Esophagus mucosa (tissue), 1 donor: ENCODE measurements at regions not wholly inside any gene's neighbourhood (a gene's known extent, or its start where the extent isn't known, plus 50 kb on each side); places are given as distances from the start of the nearest gene placed in this dataset.
"Not testable (repeated sequence)": the region's sequence is repeated elsewhere in the genome, so short reads cannot be mapped to it uniquely, and the experiment has no call there.

ENCODE experiments used
- ATAC-seq: fragments of 200-7000 bp; cut with Tn5 transposase; one replicate; pipeline ENCODE4 v1.9.1; 2020
- donor health status: DM: yes; HTN: yes; CAD: no.

DNA sequence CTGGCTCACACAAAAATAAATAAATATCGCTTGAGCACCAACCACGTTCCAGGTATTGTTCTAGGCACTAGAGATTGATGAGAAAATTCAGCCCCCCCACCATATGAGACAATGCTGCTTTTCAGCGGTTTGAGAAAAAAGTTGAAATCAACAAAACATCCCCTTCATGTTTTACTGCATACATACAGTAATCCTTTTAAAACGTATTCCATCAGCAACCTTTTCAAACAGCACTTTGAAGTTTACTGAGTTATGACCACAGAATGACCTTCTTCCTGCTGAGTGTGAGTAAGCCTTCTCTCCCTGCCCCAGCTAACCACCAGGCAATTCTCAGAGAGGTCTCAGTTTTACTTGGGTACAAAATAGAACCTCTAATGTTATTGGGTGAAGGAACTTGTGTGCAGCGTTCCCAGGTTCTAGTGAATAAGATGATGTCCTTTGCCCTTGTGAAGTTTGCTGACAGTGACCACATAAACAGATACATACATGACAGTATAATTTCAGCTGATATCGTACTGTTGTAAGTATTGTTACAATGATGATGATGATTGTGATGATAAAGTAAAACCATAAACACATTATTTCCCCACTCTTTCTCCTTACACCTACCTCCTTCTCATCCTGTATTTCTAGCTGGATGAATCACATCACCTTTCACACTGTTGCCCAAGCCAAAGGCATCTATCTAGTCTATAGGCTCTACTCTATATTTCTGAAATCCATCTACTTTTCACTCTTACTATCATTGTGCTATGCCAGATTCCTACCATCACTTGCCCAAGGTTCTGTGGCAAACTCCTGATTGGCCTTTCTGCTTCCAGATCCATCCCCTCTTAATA, 124.4 kb upstream of the KRR1 start:
- peak; percentile 59 for ATAC-seq

DNA sequence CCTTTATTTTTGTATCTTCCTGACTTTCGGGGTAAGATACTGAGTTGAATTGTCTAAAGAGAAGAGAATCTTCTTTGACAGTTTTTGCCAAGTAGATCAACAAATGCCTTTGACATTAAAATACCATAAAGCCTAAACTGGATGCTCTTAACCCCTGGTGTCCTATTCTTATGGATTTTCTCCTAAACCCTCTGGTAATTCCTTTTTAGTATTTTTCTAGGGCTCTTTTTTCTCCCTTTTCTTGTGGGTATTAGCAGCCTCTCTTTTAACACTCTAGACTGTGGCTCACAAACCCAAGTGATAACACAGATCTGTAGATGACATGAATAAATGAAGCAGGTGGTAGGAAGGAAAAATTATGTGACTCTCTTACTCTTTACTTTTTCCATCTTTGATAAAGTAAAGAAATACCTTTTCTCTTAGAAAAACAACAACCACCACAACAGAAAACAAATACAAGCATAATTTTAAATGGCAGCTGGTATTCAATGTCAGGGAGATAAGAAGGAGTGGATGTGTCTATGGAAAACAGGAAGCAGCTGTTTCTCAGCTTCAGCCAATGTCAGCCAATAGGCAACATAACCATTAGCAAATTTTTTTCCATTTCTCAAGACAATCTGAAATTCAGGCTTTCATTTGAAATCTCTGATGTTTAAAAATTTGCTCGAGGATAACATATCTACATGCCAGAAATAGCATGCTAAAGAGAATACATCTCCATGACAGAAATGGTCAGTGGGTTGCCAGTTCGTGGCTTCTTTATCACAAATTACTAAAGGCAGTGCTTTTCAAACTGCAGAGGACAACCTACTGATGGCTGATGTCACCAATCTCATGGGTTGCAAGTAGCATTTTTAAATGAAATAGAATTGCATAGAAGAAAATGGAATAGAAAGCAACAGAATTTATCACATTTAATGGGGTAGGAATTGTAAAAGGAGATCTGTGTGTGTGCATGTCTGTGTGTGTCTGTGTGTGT, 123.1 kb upstream of the KRR1 start:
- no peak for ATAC-seq

DNA sequence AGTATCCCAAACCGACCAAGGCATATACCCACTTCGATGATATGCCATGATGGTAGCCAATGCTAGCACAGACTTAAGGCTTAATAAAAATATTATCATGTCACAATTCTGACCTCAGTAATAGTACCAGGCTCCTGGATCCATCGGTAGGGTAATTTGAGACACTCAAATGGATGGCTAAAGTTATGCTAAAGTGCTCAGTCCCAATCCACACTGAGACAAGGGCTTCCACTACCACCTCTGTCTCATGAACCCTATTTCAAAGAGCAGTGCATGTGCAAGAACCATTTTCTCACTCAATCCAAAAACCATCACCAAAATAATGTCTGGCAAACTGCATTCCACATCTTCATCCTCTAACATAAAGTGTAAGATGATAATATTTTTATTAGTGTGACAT, 122.4 kb upstream of the KRR1 start:
- no peak for ATAC-seq

DNA sequence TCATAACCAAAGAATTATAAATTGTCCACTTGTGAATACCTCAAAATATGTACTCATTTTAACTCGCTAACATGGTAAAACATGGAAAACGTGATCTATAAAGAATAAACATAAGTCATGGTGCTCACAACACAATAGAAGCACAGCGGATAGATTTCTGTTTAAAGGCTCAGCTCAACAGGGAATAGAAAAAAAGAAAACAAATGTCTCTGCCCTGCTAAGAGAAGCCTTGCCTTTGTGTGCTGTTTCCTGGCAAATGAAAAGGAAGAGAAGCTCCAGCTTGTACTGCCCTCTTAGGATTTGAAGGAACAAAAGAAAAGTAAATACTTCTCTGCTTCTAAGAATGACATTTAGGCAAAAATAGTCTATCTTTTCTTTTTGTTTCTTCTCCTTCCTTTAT, 121.0 kb upstream of the KRR1 start:
- peak; percentile 48 for ATAC-seq

DNA sequence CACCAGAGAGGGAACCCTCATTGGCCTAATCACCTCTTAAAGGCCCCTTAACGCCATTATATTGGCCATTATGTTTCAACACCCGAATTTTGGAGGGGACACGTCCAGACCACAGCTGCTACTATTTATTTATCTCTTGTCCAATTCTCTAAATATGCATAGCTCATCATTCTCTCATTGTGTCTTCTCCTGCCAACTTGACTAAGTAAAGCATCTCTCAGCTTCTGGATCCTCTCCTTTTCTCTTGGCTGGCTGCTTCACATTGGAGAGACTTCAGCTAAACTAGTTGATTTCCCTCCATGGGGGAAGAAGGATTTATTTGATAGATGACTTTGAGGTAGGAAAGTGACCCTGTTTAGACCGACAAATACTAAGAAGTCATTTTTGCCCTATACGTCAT, 120.4 kb upstream of the KRR1 start:
- no peak for ATAC-seq

DNA sequence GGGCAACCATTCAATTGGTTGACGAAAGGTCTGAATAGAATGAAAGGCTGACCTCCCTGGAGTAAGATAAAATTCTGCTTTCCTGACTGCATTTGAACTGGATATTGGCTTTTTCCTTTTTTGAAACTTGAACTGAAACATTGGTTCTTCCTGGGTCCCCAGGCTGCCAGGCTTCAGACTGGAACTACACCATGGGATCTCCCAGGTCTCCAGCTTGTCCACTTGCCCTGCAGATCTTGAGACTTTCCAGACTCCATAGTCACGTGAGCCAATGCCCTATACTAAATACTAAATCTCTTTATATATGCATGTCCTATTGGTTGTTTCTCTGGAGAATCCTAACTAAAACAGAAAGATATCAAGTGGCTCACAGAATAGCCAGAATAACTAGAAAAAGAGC, 118.7 kb upstream of the KRR1 start:
- ATAC-seq = no peak

DNA sequence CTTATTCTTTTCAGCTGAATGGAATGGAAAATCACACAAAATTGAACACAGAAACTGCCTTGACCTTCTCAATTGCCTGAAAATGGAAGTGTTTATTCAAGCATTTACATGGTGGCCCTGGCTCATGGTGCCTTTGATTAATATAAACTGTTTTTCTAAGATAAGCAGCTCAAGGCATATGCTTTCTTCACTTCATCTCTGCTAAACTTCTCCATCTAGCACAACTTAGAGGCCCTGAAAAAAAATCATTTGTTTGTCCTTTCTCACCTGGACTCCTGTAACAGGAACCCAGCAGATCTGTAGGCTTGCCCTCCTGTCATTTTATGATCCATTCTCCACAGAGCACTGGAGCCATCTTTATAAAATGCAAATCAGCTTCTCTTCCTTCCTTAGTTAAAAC, 117.5 kb upstream of the KRR1 start:
- ATAC-seq = no peak

DNA sequence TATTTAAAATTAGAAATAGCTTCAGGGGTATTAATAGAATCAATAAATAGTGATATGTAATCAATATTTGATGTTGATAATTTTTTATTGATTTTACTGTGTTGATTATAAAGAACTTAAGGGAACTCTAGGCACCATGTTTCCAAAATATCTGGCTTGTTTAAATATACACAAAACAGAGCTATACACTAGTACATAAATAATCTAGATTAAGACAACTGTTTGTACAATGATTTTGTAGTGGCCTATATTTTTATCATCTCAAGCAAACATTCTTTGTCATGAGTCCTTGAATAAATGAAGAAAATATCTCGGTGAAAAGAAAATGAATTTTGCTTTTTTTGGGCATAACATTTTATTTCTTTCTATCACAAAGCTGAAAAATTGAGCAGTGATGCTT, 117.1 kb upstream of the KRR1 start:
- no peak for ATAC-seq

DNA sequence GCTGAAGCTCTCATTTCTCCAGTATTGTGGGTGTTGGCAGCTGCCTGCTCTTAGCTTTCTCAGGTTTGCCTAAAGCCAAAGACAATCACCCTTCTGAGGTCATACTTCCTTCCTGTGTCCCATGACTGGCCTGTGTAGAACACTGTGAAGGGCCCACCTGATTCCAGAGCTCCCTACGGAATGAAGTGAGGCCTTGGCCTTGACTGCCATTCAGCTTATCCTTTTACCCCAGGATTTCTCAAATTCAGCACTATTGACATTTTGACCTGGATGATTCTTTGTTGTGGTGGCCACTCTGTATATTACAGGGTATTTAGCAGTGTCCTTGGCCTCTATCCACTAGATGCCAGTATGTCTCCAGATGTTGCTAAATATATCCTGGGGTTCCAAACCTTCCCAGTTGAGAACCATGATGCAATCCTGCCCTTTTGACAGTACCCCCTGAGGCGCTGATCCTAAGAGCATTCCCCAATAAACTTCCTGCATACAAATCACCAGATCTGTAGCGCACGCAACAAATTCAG, 112.3 kb upstream of the KRR1 start:
- peak; percentile 90 for ATAC-seq

DNA sequence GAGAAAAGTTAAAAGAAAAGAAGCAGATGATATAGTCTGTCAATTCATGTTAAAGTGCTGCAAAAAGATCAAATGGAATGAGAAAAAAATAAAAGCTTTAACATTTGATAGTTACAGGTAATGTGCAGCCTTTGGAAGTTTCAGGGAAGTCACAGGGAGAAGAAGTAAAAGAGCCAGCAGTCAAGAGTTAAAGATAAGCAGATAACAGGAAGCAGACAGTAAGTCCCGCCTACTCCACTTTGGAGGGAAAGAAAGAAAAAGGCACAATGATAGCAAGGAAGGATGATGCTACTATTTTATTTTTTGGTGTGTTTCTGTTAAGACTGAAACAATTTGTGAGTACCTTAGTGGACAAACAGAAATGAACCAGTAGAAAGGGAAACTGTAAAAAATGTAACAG, 111.1 kb upstream of the KRR1 start:
- no peak for ATAC-seq

DNA sequence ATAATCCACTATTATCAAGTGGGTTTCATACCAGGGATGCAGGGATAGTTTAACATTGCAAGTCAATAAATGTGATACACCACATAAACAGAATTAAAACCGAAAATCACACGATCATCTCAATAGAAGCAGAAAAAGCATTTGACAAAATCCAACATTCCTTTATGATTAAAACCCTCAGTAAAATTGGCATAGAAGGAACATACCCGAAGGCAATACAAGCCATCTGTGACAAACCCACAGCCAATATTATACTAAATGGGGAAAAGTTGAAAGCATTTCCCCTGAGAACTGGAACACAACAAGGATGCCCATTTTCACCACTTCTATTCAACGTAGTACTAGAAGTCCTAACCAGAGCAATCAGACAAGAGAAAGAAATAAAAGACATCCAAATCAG, 103.0 kb upstream of the KRR1 start:
- not testable (repeated sequence) for ATAC-seq

DNA sequence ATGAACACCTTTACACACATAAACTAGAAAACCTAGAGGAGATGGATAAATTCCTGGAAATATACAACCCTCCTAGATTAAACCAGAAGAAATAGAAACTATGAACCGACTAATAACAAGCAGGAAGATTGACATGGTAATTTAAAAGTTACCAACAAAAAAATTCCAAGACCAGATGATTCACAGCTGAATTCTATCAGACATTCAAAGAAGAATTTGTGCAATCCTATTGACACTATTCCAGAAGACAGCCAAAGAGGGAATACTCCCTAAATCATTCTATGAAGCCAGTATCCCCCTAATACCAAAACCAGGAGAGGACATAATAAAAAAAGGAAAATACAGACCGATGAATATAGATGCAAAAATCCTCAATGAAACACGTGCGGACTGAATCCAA, 102.6 kb upstream of the KRR1 start:
- ATAC-seq = no peak

DNA sequence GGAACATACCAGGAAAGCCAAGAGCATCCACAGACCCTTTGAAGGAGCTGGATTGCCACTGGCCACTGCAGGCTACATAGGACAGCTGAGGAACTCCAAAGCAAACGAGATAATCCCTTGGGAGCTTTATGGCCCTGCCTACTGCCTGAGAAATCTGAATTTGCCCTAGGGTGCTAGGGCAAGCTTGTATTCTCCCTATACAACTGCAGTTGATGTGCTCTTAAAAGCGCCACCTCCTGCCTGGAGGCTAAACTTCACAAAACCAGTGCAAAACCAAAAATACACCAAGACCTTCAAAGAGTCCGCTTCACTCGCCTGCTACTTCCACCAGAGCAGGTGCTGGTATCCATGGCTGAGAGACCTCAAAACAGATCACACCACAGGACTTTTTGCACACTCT, 99.6 kb upstream of the KRR1 start:
- no peak for ATAC-seq

DNA sequence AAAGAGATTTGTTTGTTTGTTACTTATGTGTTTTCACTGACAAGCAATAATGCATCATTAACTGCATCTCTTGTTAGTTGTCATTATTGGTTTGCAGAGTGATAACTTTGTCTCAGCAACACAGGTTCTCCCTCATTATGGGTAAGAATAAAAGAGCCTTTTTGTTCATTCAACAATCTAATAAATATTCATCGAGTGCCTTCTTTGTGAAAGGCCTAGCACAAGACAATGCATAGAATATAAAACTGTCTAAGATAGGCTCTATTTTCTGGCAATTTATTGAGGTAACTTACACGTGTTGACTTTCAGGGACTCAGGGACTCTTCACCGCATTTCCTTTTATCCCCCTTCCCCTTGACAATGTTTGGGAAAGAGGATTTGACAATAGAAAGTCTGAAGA, 95.5 kb upstream of the KRR1 start:
- ATAC-seq = no peak

DNA sequence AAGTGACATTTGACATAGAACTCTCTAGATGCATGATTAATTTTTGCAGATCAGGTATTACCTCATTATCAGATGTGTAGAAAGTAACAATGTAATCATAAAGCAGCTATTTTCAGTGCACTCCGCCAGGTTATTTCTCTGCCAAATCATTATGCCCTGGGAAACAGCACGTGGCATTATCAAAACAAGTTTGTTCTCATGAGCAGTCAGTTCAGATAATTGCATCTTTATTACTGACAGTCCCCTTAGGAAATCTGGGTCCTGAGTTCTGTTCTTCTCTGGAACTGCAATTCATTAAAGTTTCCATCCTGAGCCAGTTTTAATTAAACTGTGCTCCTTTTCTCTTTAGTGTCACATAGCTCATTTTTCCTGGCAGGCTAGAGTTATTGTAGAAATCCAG, 94.7 kb upstream of the KRR1 start:
- ATAC-seq = no peak

DNA sequence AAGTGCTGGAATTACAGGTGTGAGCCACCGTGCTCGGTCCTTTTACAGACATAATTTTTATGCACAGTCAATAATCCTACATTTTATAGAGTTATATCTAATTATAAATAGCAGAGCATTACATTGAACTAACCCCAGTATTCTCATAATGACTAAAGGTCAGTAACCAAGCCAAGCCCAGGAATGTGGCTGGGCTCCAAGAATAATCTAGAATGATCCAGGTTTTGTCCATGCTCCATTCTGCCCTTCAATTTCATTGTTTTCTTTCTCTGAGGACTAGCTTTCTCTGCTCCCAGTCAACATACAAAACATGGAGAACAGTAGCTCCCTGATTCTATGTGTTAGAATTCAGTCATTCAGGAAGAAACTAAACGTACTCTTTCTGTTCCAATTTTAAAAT, 92.1 kb upstream of the KRR1 start:
- ATAC-seq = no peak

DNA sequence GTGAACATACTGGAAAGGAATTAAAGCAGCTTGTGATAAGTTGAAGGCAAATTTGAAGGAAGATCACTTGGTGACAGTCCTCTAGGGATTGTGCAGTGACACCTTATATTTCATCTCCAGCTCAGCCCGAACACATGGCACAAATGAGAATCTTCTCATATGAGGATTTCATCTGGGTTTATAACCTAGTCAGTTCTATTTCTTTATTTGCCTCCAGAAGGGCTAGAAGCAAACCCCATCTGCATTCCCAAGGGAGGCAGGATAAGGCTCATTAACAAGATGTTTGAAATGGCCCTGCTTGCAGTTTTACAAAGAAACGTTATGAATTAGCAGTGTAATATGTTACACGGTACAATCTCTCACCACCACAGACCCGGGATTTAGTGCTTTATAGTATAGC, 90.7 kb upstream of the KRR1 start:
- no peak for ATAC-seq

DNA sequence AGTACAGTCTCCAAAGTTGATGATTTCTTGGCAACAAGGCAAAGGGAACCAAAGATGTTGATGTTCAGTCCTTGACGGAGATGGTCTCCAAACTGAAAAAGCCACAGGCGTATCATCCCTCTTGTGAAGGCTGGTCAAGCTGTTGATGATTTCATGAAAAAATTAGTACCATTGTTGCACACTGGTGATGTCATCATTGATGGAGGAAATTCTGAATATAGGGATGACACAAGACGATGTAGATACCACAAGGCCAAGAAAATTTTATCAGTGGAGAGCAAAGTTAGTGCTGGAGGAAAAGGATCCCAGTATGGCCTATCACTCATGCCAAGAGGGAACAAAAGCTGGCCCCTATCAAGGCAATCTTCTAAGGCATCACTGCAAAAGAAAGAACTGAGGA, 88.7 kb upstream of the KRR1 start:
- ATAC-seq = no peak

DNA sequence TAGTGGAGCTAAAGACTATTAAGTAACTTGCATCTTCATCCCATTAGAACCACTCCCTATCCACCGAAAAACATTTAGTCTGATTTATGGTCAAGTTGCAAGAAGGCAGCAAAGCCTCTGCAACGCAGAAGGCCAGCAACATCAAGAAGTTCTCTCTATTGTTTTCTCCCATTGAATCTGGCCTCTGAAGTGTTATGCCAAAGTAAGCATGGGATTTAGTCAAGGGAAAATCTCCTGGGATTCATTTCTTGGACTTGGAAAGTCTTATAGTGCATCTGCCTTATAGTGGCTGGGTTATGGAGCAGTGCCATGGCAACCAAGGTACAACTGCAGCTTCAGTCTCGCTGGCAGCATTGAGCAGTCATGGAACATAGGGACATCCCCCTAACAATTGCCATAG, 87.7 kb upstream of the KRR1 start:
- ATAC-seq = no peak

DNA sequence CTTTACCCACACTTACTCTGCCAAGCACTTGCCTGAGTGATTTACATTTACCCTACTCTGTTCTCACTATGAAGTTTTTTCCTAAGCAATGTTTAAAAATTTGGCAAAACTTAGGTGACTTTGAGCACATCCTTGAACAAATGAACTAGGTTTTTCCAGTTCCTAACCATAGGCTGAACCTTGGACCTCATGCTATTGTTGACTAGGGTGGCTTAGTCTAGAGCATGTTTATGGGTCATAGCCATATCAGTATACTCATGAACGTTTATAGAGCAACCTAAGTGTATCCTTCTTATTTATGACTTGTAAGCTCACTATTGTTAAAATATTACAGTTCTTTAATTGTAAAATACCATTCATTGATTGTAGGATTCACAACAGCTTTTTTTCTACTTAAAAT, 85.0 kb upstream of the KRR1 start:
- no peak for ATAC-seq

DNA sequence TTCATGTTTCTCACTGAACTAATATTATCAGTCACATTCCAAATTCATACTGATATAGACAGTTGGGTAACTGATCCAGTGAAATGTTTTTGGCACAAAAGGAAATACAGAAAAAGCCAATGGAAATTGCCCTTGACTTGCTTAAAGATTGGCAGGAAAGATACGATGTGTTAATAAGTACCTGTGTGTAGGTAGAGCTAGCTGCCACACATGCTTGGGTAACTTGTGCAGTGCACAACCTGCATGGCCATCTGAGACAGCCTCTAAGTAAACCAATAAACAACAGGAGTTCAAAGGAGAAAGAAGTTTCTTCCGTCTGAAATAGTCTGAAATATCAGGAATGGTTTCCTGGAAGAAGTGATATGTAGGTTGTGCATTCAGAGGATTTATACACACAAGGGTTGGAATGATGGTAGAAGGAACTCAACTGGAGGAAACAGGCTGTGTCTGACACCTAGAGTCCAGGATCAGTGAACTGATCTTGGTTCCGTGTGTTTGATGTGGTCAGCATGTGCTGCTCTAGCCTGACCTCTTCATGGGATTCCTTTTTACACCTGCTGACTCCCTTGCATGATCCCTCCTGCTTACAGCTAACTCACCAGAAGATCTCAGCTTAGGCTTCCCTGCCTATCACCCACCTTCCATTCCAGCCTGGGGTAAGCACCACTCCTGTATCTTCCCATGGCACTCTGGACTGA, 81.4 kb upstream of the KRR1 start:
- ATAC-seq = no peak

DNA sequence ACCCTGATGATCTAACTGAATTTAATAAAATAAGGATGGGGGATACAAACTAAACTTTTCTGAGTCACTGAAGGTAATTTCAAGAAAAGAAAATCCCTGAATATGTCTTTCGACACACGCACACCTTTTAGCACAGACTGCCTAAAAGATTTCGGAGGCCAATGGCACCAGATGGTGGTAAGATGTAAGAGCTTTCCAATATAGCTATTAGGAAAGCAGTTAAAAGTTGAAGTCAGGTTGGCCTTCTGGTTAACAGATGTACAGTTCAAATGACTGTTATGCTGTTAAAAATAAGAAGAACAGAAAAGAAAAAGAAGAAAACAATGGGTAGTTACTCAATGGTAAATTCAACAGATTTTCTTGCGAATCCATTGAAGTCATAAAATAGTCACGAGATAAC, 80.7 kb upstream of the KRR1 start:
- no peak for ATAC-seq

DNA sequence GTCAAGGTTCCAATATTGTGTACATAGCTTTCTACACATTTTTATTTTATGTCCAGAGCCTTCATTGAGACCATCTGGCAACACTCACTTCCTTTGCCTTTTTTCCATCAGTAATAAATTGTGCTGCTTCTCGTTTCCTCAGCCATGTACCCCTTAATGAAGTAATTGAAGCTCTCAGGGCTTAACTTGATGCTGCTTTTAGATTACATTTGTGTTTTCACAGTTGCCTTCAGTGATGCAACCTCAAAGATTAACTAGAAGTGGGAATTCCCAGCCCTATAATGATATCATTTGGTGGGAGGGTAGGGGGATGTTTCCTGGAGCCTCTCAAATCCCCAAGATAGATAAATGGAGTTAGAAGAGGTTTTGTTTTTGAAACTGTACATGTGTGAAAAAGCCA, 80.2 kb upstream of the KRR1 start:
- ATAC-seq = no peak
